CD4-positive, alpha-beta T cell (primary cell): ENCODE measurements at regions not wholly inside any gene's neighbourhood (a gene's known extent, or its start where the extent isn't known, plus 50 kb on each side); places are given as distances from the start of the nearest gene placed in this dataset.
"Not testable (repeated sequence)": the region's sequence is repeated elsewhere in the genome, so short reads cannot be mapped to it uniquely, and the experiment has no call there.

Experiments
- ATAC-seq: fragments of 200-7000 bp; cut with Tn5 transposase; one replicate; pipeline ENCODE4 v1.10.0; 2022; ENCODE audit warnings: mild to moderate bottlenecking; ENCODE audit not compliant: poor library complexity
- CTCF ChIA-PET: fragments of 350-600 bp; sonication (Branson Sonifier 250); formaldehyde crosslinking; loops from one replicate; lab custom pipeline; 2021; ENCODE audit warnings: antibody characterized with exemption, inconsistent platforms; lab: Charles Lee
- POLR2A ChIA-PET: fragments of 350-600 bp; sonication (Branson Sonifier 250); formaldehyde crosslinking; loops from one replicate; lab custom pipeline; 2021; ENCODE audit warnings: antibody characterized with exemption, inconsistent platforms; lab: Charles Lee
- DNase-seq, 14 experiments: peaks; one replicate each; pipeline ENCODE4 v3.0.0-alpha.2; 2013 to 2020; ENCODE audit warnings: mixed read lengths in 2 of 14
- H3K27ac ChIP-seq, 2 donors: one replicate each; pipeline versions ENCODE4 v1.5.1 to v1.7.0; 2013; ENCODE audit warnings: low read length in 2 of 2, low read depth in 1 of 2, mild to moderate bottlenecking in 1 of 2
- H3K27me3 ChIP-seq, 2 experiments: 1 replicate in 1 of 2; 2 replicates in 1 of 2; pipeline versions ENCODE4 v1.6.1 to v1.7.0; 2013; ENCODE audit warnings: low read length in 2 of 2, control low read depth in 1 of 2, mild to moderate bottlenecking in 1 of 2, moderate library complexity in 1 of 2; ENCODE audit not compliant: insufficient read depth in 2 of 2, control insufficient read depth in 1 of 2
- H3K36me3 ChIP-seq: one replicate; pipeline ENCODE4 v1.6.1; 2013; ENCODE audit warnings: low read length, control low read depth; ENCODE audit not compliant: insufficient read depth
- H3K4me1 ChIP-seq: one replicate; pipeline ENCODE4 v1.6.1; 2013; ENCODE audit warnings: low read length, control low read depth; ENCODE audit not compliant: insufficient read depth
- H3K4me3 ChIP-seq: one replicate; pipeline ENCODE4 v1.5.1; 2013; ENCODE audit warnings: mild to moderate bottlenecking, low read length, moderate library complexity
- H3K9me3 ChIP-seq, 2 experiments: 1 replicate in 1 of 2; 2 replicates in 1 of 2; pipeline versions ENCODE4 v1.6.1 to v1.7.0; 2013; ENCODE audit warnings: low read length in 2 of 2, mild to moderate bottlenecking in 2 of 2, control low read depth in 1 of 2, moderate library complexity in 1 of 2; ENCODE audit not compliant: control insufficient read depth in 1 of 2, insufficient read depth in 1 of 2
- H3K27ac Mint-ChIP-seq: one replicate; pipeline ENCODE4 v1.8.0; 2020; ENCODE audit warnings: mixed read lengths
- H3K27me3 Mint-ChIP-seq: one replicate; pipeline ENCODE4 v1.8.0; 2021; ENCODE audit warnings: mixed read lengths
- H3K36me3 Mint-ChIP-seq: one replicate; pipeline ENCODE4 v1.8.0; 2021; ENCODE audit warnings: low read depth, mixed read lengths
- H3K4me1 Mint-ChIP-seq: one replicate; pipeline ENCODE4 v1.8.0; 2021; ENCODE audit warnings: low read depth, mixed read lengths
- H3K4me3 Mint-ChIP-seq: one replicate; pipeline ENCODE4 v1.8.0; 2020; ENCODE audit warnings: mild to moderate bottlenecking, mixed read lengths
- H3K9me3 Mint-ChIP-seq: one replicate; pipeline ENCODE4 v1.8.0; 2020; ENCODE audit warnings: mixed read lengths
- CTCF ChIP-seq: fragments of 200-600 bp; IDR thresholded peaks from one replicate; pipeline ENCODE4 v1.8.0; 2022; ENCODE audit warnings: antibody characterized with exemption, mild to moderate bottlenecking
- intact Hi-C, 2 experiments: fragments of 100-400 bp; cut with DNase I in 1 of 2; cut with micrococcal nuclease in 1 of 2; formaldehyde crosslinking; loops; one replicate each; pipeline versions ENCODE4 v1.15.1 to v1.9.0; 2023 to 2025; cut with DNase I, micrococcal nuclease

- no peak overlapping the region for H3K27ac Mint-ChIP-seq
- POLR2A ChIA-PET = no interaction called here
- Histone ChIP-seq H3K27me3 (no peaks in the 10 kb centered on the region), H3K27ac (no peak overlapping the region), H3K9me3 (peaks cover 0 to 4% of the 10 kb centered on the region in 2 experiments), H3K36me3 (no peaks in the 10 kb centered on the region), H3K4me1 (no peaks in the 10 kb centered on the region), H3K4me3 (no peak overlapping the region)
- no peaks in the 10 kb centered on the region for H3K4me1 Mint-ChIP-seq
- peaks cover 3% of the 10 kb centered on the region for H3K9me3 Mint-ChIP-seq
- intact Hi-C loops = no loop called here
- CTCF ChIA-PET = no interaction called here
- H3K36me3 Mint-ChIP-seq = no peaks in the 10 kb centered on the region
- no peak for ATAC-seq
- no peaks in the 10 kb centered on the region for H3K27me3 Mint-ChIP-seq
- no peak for DNase-seq
- TF ChIP-seq CTCF = no peak
- no peak overlapping the region for H3K4me3 Mint-ChIP-seq
These were observed 599.9 kb upstream of the MDGA2 start for GRCh38 chr14:48275301-48275700.

- ATAC-seq = no peak
- H3K4me3 ChIP-seq = no peak overlapping the region
- H3K27me3 Mint-ChIP-seq = no peaks in the 10 kb centered on the region
- ChIA-PET POLR2A (no interaction called here), CTCF (no interaction called here)
- H3K27me3 ChIP-seq = no peaks in the 10 kb centered on the region
- DNase-seq = no peak
- H3K9me3 Mint-ChIP-seq = peaks cover 3% of the 10 kb centered on the region
- H3K4me3 Mint-ChIP-seq = no peak overlapping the region
- no peaks in the 10 kb centered on the region for H3K4me1 ChIP-seq
- TF ChIP-seq CTCF = no peak
- H3K27ac Mint-ChIP-seq = no peak overlapping the region
- intact Hi-C loops = no loop called here
- H3K4me1 Mint-ChIP-seq = no peaks in the 10 kb centered on the region
- H3K27ac ChIP-seq = no peak overlapping the region
- H3K36me3 ChIP-seq = no peaks in the 10 kb centered on the region
- H3K9me3 ChIP-seq = peaks cover 0 to 4% of the 10 kb centered on the region in 2 experiments
- H3K36me3 Mint-ChIP-seq = no peaks in the 10 kb centered on the region
These were observed 599.4 kb upstream of the MDGA2 start for GRCh38 chr14:48274826-48275225.

- H3K27ac Mint-ChIP-seq, H3K27me3 ChIP-seq, H3K4me1 ChIP-seq, CTCF ChIA-PET, H3K27me3 Mint-ChIP-seq, H3K9me3 Mint-ChIP-seq, H3K9me3 ChIP-seq, H3K4me3 Mint-ChIP-seq, DNase-seq, ATAC-seq, intact Hi-C loops, H3K27ac ChIP-seq, H3K4me3 ChIP-seq, POLR2A ChIA-PET, H3K36me3 Mint-ChIP-seq, H3K36me3 ChIP-seq, H3K4me1 Mint-ChIP-seq: not testable (repeated sequence)
These were observed 592.5 kb upstream of the MDGA2 start for GRCh38 chr14:48267926-48268325.

- H3K27ac ChIP-seq, H3K36me3 Mint-ChIP-seq, H3K9me3 ChIP-seq, POLR2A ChIA-PET, H3K27me3 ChIP-seq, intact Hi-C loops, H3K4me1 ChIP-seq, H3K4me3 ChIP-seq, H3K27ac Mint-ChIP-seq, CTCF ChIA-PET, H3K9me3 Mint-ChIP-seq, H3K4me3 Mint-ChIP-seq, H3K27me3 Mint-ChIP-seq, H3K4me1 Mint-ChIP-seq, DNase-seq, ATAC-seq, H3K36me3 ChIP-seq: not testable (repeated sequence)
These were observed 590.8 kb upstream of the MDGA2 start for GRCh38 chr14:48266201-48266600.
